ENCODE measurements at regions not wholly inside any gene's neighbourhood (a gene's known extent, or its start where the extent isn't known, plus 50 kb on each side); places are given as distances from the start of the nearest gene placed in this dataset.

DNA sequence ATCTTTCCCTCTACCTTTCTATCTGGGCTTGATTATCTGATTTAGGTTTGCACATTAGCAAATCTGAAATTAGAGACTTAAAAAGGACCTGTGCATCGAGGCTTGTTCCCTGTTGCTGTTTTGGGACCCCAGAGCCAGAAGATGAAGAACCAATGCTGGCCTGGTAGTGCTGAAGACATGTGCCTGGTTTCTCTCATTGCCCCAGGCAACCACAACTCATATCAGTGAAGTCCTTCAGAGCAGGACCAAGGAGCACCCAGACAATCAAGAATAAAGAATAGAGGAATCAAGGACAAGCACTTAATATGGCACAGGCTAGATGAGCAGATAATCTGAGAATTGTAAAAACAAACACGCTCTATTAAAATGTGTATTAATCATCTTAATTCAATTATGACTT, 362.7 kb downstream of the DMRTA1 start:
- H3K9me3 ChIP-seq (ENCODE audit: control insufficient read depth, insufficient read depth, low read length) = no peaks in the 10 kb centered on the region
- no peak overlapping the region for H3K27ac ChIP-seq (ENCODE audit: low read depth, low read length)

GRCh38 chr9:22813529-22813928, 366.9 kb downstream of the DMRTA1 start:
- Histone ChIP-seq H3K4me3 (ENCODE audit: low read length) (no peak overlapping the region), H3K4me1 (ENCODE audit: control insufficient read depth, low read length) (no peaks in the 10 kb centered on the region), H3F3A (ENCODE audit: control insufficient read depth, insufficient read depth) (no peaks in the 10 kb centered on the region), H4K20me1 (ENCODE audit: control insufficient read depth, insufficient read depth, low read depth, low read length) (no peaks in the 10 kb centered on the region), H3K36me3 (ENCODE audit: control insufficient read depth, low read length) (no peaks in the 10 kb centered on the region), H3K4me2 (ENCODE audit: low read length) (no peak overlapping the region), H3K9me2 (replicated peaks; ENCODE audit: control insufficient read depth, low read length) (no peaks in the 10 kb centered on the region), H3K27ac (ENCODE audit: low read depth, low read length) (no peak overlapping the region), H3K27me3 (ENCODE audit: control insufficient read depth, low read length) (no peaks in the 10 kb centered on the region), H3K79me2 (ENCODE audit: control insufficient read depth, low read length) (no peaks in the 10 kb centered on the region), H3K9me3 (ENCODE audit: control insufficient read depth, insufficient read depth, low read length) (no peaks in the 10 kb centered on the region)
- TF ChIP-seq EZH2phosphoT487 (IDR thresholded peaks at IDR 0.05; ENCODE audit: borderline replicate concordance, low read length) (no peak), CTCF (IDR thresholded peaks at IDR 0.05; ENCODE audit: low read depth, low read length, poor library complexity, severe bottlenecking) (no peak)

More for the DNA sequence above, 362.7 kb downstream of the DMRTA1 start:
- Histone ChIP-seq H3K4me2 (ENCODE audit: low read length) (no peak overlapping the region), H3K36me3 (ENCODE audit: control insufficient read depth, low read length) (no peaks in the 10 kb centered on the region), H3K4me3 (ENCODE audit: low read length) (no peak overlapping the region), H3F3A (ENCODE audit: control insufficient read depth, insufficient read depth) (no peaks in the 10 kb centered on the region), H3K27me3 (ENCODE audit: control insufficient read depth, low read length) (no peaks in the 10 kb centered on the region), H3K4me1 (ENCODE audit: control insufficient read depth, low read length) (no peaks in the 10 kb centered on the region), H3K9me2 (replicated peaks; ENCODE audit: control insufficient read depth, low read length) (no peaks in the 10 kb centered on the region), H3K79me2 (ENCODE audit: control insufficient read depth, low read length) (no peaks in the 10 kb centered on the region), H4K20me1 (ENCODE audit: control insufficient read depth, insufficient read depth, low read depth, low read length) (no peaks in the 10 kb centered on the region)
- TF ChIP-seq EZH2phosphoT487 (IDR thresholded peaks at IDR 0.05; ENCODE audit: borderline replicate concordance, low read length) = no peak
- TF ChIP-seq CTCF (IDR thresholded peaks at IDR 0.05; ENCODE audit: low read depth, low read length, poor library complexity, severe bottlenecking) = no peak

DNA sequence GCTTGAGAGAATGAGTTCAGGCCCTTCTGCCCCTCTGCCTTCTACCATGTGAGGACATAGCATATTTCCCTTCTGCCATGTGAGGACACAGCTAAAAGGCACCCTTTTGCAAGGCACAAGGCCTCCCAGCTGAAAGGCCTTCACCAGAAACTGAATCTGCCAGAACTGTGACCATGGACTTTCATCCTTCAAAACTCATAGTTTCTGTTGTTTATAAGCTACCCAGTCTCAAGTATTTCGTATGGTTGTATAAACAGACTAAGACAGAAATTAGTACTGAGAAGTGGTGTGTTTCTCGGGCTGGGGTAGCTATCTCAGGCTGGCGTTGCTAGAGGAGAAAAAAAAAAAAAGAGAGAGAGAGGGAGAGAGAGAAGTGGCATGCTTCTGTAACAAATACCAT, 368.6 kb downstream of the DMRTA1 start:
- H3K27me3 ChIP-seq (ENCODE audit: control insufficient read depth, low read length) = no peaks in the 10 kb centered on the region
- no peaks in the 10 kb centered on the region for H3F3A ChIP-seq (ENCODE audit: control insufficient read depth, insufficient read depth)
- H3K4me1 ChIP-seq (ENCODE audit: control insufficient read depth, low read length) = no peaks in the 10 kb centered on the region
- H4K20me1 ChIP-seq (ENCODE audit: control insufficient read depth, insufficient read depth, low read depth, low read length) = no peaks in the 10 kb centered on the region
- H3K9me2 ChIP-seq (replicated peaks; ENCODE audit: control insufficient read depth, low read length) = no peaks in the 10 kb centered on the region
- no peak overlapping the region for H3K4me3 ChIP-seq (ENCODE audit: low read length)
- no peaks in the 10 kb centered on the region for H3K9me3 ChIP-seq (ENCODE audit: control insufficient read depth, insufficient read depth, low read length)
- H3K36me3 ChIP-seq (ENCODE audit: control insufficient read depth, low read length) = no peaks in the 10 kb centered on the region
- TF ChIP-seq CTCF (IDR thresholded peaks at IDR 0.05; ENCODE audit: low read depth, low read length, poor library complexity, severe bottlenecking) = no peak
- TF ChIP-seq EZH2phosphoT487 (IDR thresholded peaks at IDR 0.05; ENCODE audit: borderline replicate concordance, low read length) = no peak
- H3K4me2 ChIP-seq (ENCODE audit: low read length) = no peak overlapping the region
- H3K79me2 ChIP-seq (ENCODE audit: control insufficient read depth, low read length) = no peaks in the 10 kb centered on the region
- H3K27ac ChIP-seq (ENCODE audit: low read depth, low read length) = no peak overlapping the region

DNA sequence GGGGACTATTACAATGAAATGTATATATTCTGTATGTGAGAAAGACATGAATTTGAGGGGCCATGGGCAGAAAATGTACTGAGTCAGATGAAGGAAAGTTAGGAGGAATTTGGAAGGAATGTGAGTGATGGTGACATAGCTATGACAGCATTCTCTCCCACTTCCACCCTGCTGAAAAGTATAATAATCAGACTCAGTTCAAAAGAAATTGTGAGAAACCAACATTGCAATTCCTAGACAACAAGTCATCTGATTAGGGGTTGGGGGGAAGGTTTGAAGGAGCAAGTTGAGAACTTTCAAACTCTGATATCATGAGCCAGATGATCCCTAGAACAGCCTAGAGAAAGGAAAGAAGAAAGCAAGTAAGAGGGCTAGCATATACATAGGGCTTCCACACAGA, 370.6 kb downstream of the DMRTA1 start:
- no peak overlapping the region for H3K4me2 ChIP-seq (ENCODE audit: low read length)
- no peaks in the 10 kb centered on the region for H3K36me3 ChIP-seq (ENCODE audit: control insufficient read depth, low read length)
- no peaks in the 10 kb centered on the region for H3K9me3 ChIP-seq (ENCODE audit: control insufficient read depth, insufficient read depth, low read length)
- no peaks in the 10 kb centered on the region for H4K20me1 ChIP-seq (ENCODE audit: control insufficient read depth, insufficient read depth, low read depth, low read length)
- H3K4me3 ChIP-seq (ENCODE audit: low read length) = no peak overlapping the region
- no peaks in the 10 kb centered on the region for H3K9me2 ChIP-seq (replicated peaks; ENCODE audit: control insufficient read depth, low read length)
- TF ChIP-seq CTCF (IDR thresholded peaks at IDR 0.05; ENCODE audit: low read depth, low read length, poor library complexity, severe bottlenecking) = no peak
- no peak for TF ChIP-seq EZH2phosphoT487 (IDR thresholded peaks at IDR 0.05; ENCODE audit: borderline replicate concordance, low read length)
- H3K4me1 ChIP-seq (ENCODE audit: control insufficient read depth, low read length) = no peaks in the 10 kb centered on the region
- H3K79me2 ChIP-seq (ENCODE audit: control insufficient read depth, low read length) = no peaks in the 10 kb centered on the region
- no peak overlapping the region for H3K27ac ChIP-seq (ENCODE audit: low read depth, low read length)
- H3F3A ChIP-seq (ENCODE audit: control insufficient read depth, insufficient read depth) = no peaks in the 10 kb centered on the region
- no peaks in the 10 kb centered on the region for H3K27me3 ChIP-seq (ENCODE audit: control insufficient read depth, low read length)

All from DOHH2 (cell line).